Gastroesophageal sphincter (tissue), 4 donors: ENCODE measurements at regions not wholly inside any gene's neighbourhood (a gene's known extent, or its start where the extent isn't known, plus 50 kb on each side); places are given as distances from the start of the nearest gene placed in this dataset.

Source experiments
- ATAC-seq: fragments of 150-250 bp; one replicate; pipeline ENCODE4 v1.9.1; 2016; ENCODE audit warnings: mild to moderate bottlenecking, moderate library complexity
- H3K27ac ChIP-seq, 4 donors: fragments of 200-600 bp; sonication (generic) in 3 of 4; 1 replicate in 3 of 4; 2 replicates in 1 of 4; pipeline ENCODE4 v1.5.1; 2016 to 2019
- H3K27me3 ChIP-seq: fragments of 200-600 bp; sonication (generic); one replicate; pipeline ENCODE4 v1.5.1; 2019
- H3K36me3 ChIP-seq, 2 donors: fragments of 200-600 bp; sonication (generic); one replicate each; pipeline ENCODE4 v1.5.1; 2019; ENCODE audit warnings: control low read depth in 1 of 2
- H3K4me1 ChIP-seq, 3 donors: fragments of 200-600 bp; sonication (generic); 1 replicate in 2 of 3; 2 replicates in 1 of 3; pipeline ENCODE4 v1.5.1; 2016 to 2019; ENCODE audit warnings: control low read depth in 2 of 3
- H3K4me3 ChIP-seq, 2 donors: fragments of 200-600 bp; sonication (generic); one replicate each; pipeline ENCODE4 v1.5.1; 2019; ENCODE audit warnings: mild to moderate bottlenecking in 1 of 2, moderate library complexity in 1 of 2
- H3K9me3 ChIP-seq, 3 donors: fragments of 200-600 bp; sonication (generic); one replicate each; pipeline ENCODE4 v1.5.1; 2017 to 2019; ENCODE audit warnings: control low read depth in 2 of 3
- CTCF ChIP-seq, 4 experiments: fragments of 200-600 bp in 2 of 4; fragments of 450-650 bp in 2 of 4; sonication (generic) in 1 of 4; IDR thresholded peaks; one replicate each; pipeline ENCODE4 v1.5.1; 2017 to 2019; ENCODE audit warnings: antibody characterized with exemption in 4 of 4, mild to moderate bottlenecking in 2 of 4, moderate library complexity in 2 of 4
- EP300 ChIP-seq: sonication (generic); formaldehyde crosslinking; IDR thresholded peaks from one replicate; pipeline ENCODE4 v1.6.1; 2017; ENCODE audit warnings: antibody characterized with exemption, mild to moderate bottlenecking
- POLR2A ChIP-seq, 2 donors: fragments of 450-650 bp; IDR thresholded peaks; one replicate each; pipeline ENCODE4 v1.6.1; 2017; ENCODE audit warnings: antibody characterized with exemption in 2 of 2, mild to moderate bottlenecking in 2 of 2, moderate library complexity in 1 of 2
- POLR2AphosphoS5 ChIP-seq: sonication (generic); formaldehyde crosslinking; IDR thresholded peaks from one replicate; pipeline ENCODE4 v1.6.1; 2017; ENCODE audit warnings: antibody characterized with exemption
- WGBS, 2 donors: methylation state at CpG; one replicate each; pipeline ENCODE4 v1.1.5; 2018; ENCODE audit warnings: low coverage in 1 of 2; 5-methylcytosine and 5-hydroxymethylcytosine counted together

GRCh38 chr2:193476171-193476800, 1281.6 kb upstream of the TMEFF2 start:
- no peak overlapping the region for H3K27ac ChIP-seq
- no peak for ATAC-seq
- H3K4me1 ChIP-seq: no peaks in the 10 kb centered on the region
- no peaks in the 10 kb centered on the region for H3K36me3 ChIP-seq
- H3K9me3 ChIP-seq: peaks cover 0 to 20% (median 0%) of the 10 kb centered on the region in 3 donors
- WGBS, 2 donors: 76 to 77% methylated on average over 3 to 6 of the region's 6 CpGs
- TF ChIP-seq CTCF (IDR thresholded peaks at IDR 0.05) (no peak), EP300 (no peak), POLR2A (IDR thresholded peaks at IDR 0.05) (no peak), POLR2AphosphoS5 (no peak)
- no peak overlapping the region for H3K4me3 ChIP-seq
- no peaks in the 10 kb centered on the region for H3K27me3 ChIP-seq

GRCh38 chr2:193475038-193475437, 1280.3 kb upstream of the TMEFF2 start:
- no peak overlapping the region for H3K27ac ChIP-seq
- no peaks in the 10 kb centered on the region for H3K36me3 ChIP-seq
- TF ChIP-seq POLR2AphosphoS5: no peak
- WGBS, 2 donors: 78 to 83% methylated on average over 3 of the region's 3 CpGs
- no peaks in the 10 kb centered on the region for H3K27me3 ChIP-seq
- no peaks in the 10 kb centered on the region for H3K4me1 ChIP-seq
- ATAC-seq: no peak
- peaks cover 0 to 20% (median 0%) of the 10 kb centered on the region in 3 donors for H3K9me3 ChIP-seq
- no peak overlapping the region for H3K4me3 ChIP-seq

- no peak for TF ChIP-seq POLR2A (IDR thresholded peaks at IDR 0.05)
- no peak for TF ChIP-seq CTCF (IDR thresholded peaks at IDR 0.05)
- TF ChIP-seq POLR2AphosphoS5: no peak
- TF ChIP-seq EP300: no peak
- 66 to 81% methylated on average over 2 to 3 of the region's 3 CpGs for WGBS, 2 donors
- ATAC-seq: no peak
These were observed 1274.5 kb upstream of the TMEFF2 start for GRCh38 chr2:193469251-193469650.

GRCh38 chr2:193467276-193467987, 1272.7 kb upstream of the TMEFF2 start:
- Histone ChIP-seq H3K36me3 (no peaks in the 10 kb centered on the region), H3K4me3 (no peak overlapping the region), H3K9me3 (no peaks in the 10 kb centered on the region), H3K27ac (no peak overlapping the region), H3K4me1 (no peaks in the 10 kb centered on the region), H3K27me3 (no peaks in the 10 kb centered on the region)
- no peak for ATAC-seq
- no peak for TF ChIP-seq POLR2A (IDR thresholded peaks at IDR 0.05)
- TF ChIP-seq CTCF (IDR thresholded peaks at IDR 0.05): no peak
- TF ChIP-seq EP300: no peak
- no peak for TF ChIP-seq POLR2AphosphoS5

More at GRCh38 chr2:193469251-193469650, 1274.5 kb upstream of the TMEFF2 start:
- Histone ChIP-seq H3K27ac (no peak overlapping the region), H3K4me1 (no peaks in the 10 kb centered on the region), H3K36me3 (no peaks in the 10 kb centered on the region), H3K4me3 (no peak overlapping the region), H3K9me3 (peaks cover 0 to 14% (median 0%) of the 10 kb centered on the region in 3 donors), H3K27me3 (no peaks in the 10 kb centered on the region)

- no peak for ATAC-seq
- H3K9me3 ChIP-seq: no peaks in the 10 kb centered on the region
- H3K4me1 ChIP-seq: no peaks in the 10 kb centered on the region
- no peak for TF ChIP-seq POLR2AphosphoS5
- no peak for TF ChIP-seq EP300
- TF ChIP-seq POLR2A (IDR thresholded peaks at IDR 0.05): no peak
- TF ChIP-seq CTCF (IDR thresholded peaks at IDR 0.05): no peak
- 68 to 93% methylated on average over 3 of the region's 3 CpGs for WGBS, 2 donors
- H3K4me3 ChIP-seq: no peak overlapping the region
- no peaks in the 10 kb centered on the region for H3K27me3 ChIP-seq
- H3K36me3 ChIP-seq: no peaks in the 10 kb centered on the region
- H3K27ac ChIP-seq: no peak overlapping the region
These were observed 1268.3 kb upstream of the TMEFF2 start for GRCh38 chr2:193463011-193463410.
